ENCODE measurements at regions not wholly inside any gene's neighbourhood (a gene's known extent, or its start where the extent isn't known, plus 50 kb on each side); places are given as distances from the start of the nearest gene placed in this dataset.

- H2BK5ac ChIP-seq (ENCODE audit: low read depth, low read length, poor library complexity): no peak overlapping the region
- no peak overlapping the region for H2AK5ac ChIP-seq (ENCODE audit: low read length)
- no CpG with 5 or more reads among the region's 14 CpGs for WGBS (ENCODE audit: extremely low coverage, insufficient coverage, insufficient read length)
These were observed 185.2 kb upstream of the TBX3 start for GRCh38 chr12:114868995-114869834.

DNA sequence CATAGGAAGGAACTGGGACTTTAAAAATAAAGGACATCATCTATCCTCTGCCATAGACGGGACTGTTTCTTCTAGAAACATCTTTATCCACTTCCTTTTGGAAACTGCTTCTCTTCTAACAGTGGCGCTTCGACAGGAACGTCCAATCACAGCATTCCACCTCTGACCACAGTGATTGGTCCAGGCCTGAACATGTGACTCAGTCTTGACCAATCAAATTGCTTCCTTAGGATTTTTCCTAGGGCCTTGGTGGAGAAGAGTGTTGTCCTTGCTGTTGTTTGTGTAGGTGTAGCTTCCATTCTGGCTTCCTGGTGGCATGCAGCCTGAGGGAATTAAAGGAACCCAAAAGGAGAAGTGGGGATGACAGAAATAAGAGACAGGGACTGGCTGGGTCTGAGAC, 182.4 kb upstream of the TBX3 start:
- H3K79me2 ChIP-seq (ENCODE audit: control insufficient read depth, insufficient read depth, low read length, poor library complexity): no peaks in the 10 kb centered on the region

More at GRCh38 chr12:114868995-114869834, 185.2 kb upstream of the TBX3 start:
- Histone ChIP-seq H2BK12ac (ENCODE audit: low read length) (peak overlapping the region; percentile 51), H3K27ac (ENCODE audit: low read depth, low read length) (no peak overlapping the region), H3K27me3 (ENCODE audit: insufficient read depth, low read length) (no peaks in the 10 kb centered on the region), H2BK120ac (ENCODE audit: insufficient read depth, low read length, poor library complexity) (peak overlapping the region; percentile 41), H3K4me1 (ENCODE audit: control insufficient read depth in 1 of 2, insufficient read depth in 2 of 2, low read length in 2 of 2) (peaks cover 4 to 6% of the 10 kb centered on the region in 2 experiments), H3K23ac (ENCODE audit: low read length) (no peak overlapping the region), H3K9me3 (ENCODE audit: insufficient read depth, low read depth, low read length) (no peaks in the 10 kb centered on the region), H4K8ac (ENCODE audit: low read depth, low read length) (peak overlapping the region; percentile 8), H3K9ac (ENCODE audit: low read length) (no peak overlapping the region), H3K4me3 (ENCODE audit: low read depth, low read length) (no peak overlapping the region), H3K79me1 (ENCODE audit: low read length) (peaks cover 3% of the 10 kb centered on the region), H3K14ac (ENCODE audit: low read length) (no peak overlapping the region), H4K91ac (ENCODE audit: low read depth, low read length) (peak overlapping the region; percentile 7), H2AFZ (ENCODE audit: insufficient read depth, low read length, poor library complexity) (no peak overlapping the region), H4K12ac (ENCODE audit: low read depth, low read length) (no peak overlapping the region), H3K4ac (ENCODE audit: low read depth, low read length) (no peak overlapping the region), H3K36me3 (ENCODE audit: control insufficient read depth in 1 of 2, insufficient read depth in 2 of 2, low read length in 2 of 2) (no peaks in the 10 kb centered on the region), H3K79me2 (ENCODE audit: control insufficient read depth, insufficient read depth, low read length, poor library complexity) (no peaks in the 10 kb centered on the region), H3K18ac (ENCODE audit: low read length) (no peak overlapping the region), H3K4me2 (ENCODE audit: low read length) (no peak overlapping the region)
- no peak for DNase-seq

GRCh38 chr12:114864837-114865551, 181.0 kb upstream of the TBX3 start:
- H3K9ac ChIP-seq (ENCODE audit: low read length): no peak overlapping the region
- H3K18ac ChIP-seq (ENCODE audit: low read length): no peak overlapping the region
- peaks cover 4 to 6% of the 10 kb centered on the region in 2 experiments for H3K4me1 ChIP-seq (ENCODE audit: control insufficient read depth in 1 of 2, insufficient read depth in 2 of 2, low read length in 2 of 2)
- no peak overlapping the region for H2AFZ ChIP-seq (ENCODE audit: insufficient read depth, low read length, poor library complexity)
- no peak overlapping the region for H3K4me2 ChIP-seq (ENCODE audit: low read length)
- H3K23ac ChIP-seq (ENCODE audit: low read length): no peak overlapping the region
- H3K27me3 ChIP-seq (ENCODE audit: insufficient read depth, low read length): no peaks in the 10 kb centered on the region
- H2BK5ac ChIP-seq (ENCODE audit: low read depth, low read length, poor library complexity): no peak overlapping the region
- H3K4me3 ChIP-seq (ENCODE audit: low read depth, low read length): no peak overlapping the region
- H2BK12ac ChIP-seq (ENCODE audit: low read length): no peak overlapping the region
- H4K8ac ChIP-seq (ENCODE audit: low read depth, low read length): no peak overlapping the region
- WGBS (ENCODE audit: extremely low coverage, insufficient coverage, insufficient read length): no CpG with 5 or more reads among the region's 12 CpGs
- peaks cover 3% of the 10 kb centered on the region for H3K79me1 ChIP-seq (ENCODE audit: low read length)
- no peaks in the 10 kb centered on the region for H3K36me3 ChIP-seq (ENCODE audit: control insufficient read depth in 1 of 2, insufficient read depth in 2 of 2, low read length in 2 of 2)
- H3K9me3 ChIP-seq (ENCODE audit: insufficient read depth, low read depth, low read length): no peaks in the 10 kb centered on the region
- H4K12ac ChIP-seq (ENCODE audit: low read depth, low read length): no peak overlapping the region
- no peak overlapping the region for H3K4ac ChIP-seq (ENCODE audit: low read depth, low read length)
- no peak for DNase-seq
- H4K91ac ChIP-seq (ENCODE audit: low read depth, low read length): no peak overlapping the region
- no peak overlapping the region for H2AK5ac ChIP-seq (ENCODE audit: low read length)
- H3K79me2 ChIP-seq (ENCODE audit: control insufficient read depth, insufficient read depth, low read length, poor library complexity): no peaks in the 10 kb centered on the region
- no peak overlapping the region for H3K14ac ChIP-seq (ENCODE audit: low read length)
- no peak overlapping the region for H3K27ac ChIP-seq (ENCODE audit: low read depth, low read length)
- no peak overlapping the region for H2BK120ac ChIP-seq (ENCODE audit: insufficient read depth, low read length, poor library complexity)

More for the DNA sequence above, 182.4 kb upstream of the TBX3 start:
- no peak overlapping the region for H3K14ac ChIP-seq (ENCODE audit: low read length)
- H3K9ac ChIP-seq (ENCODE audit: low read length): no peak overlapping the region
- H3K27me3 ChIP-seq (ENCODE audit: insufficient read depth, low read length): no peaks in the 10 kb centered on the region
- H3K18ac ChIP-seq (ENCODE audit: low read length): no peak overlapping the region
- H3K23ac ChIP-seq (ENCODE audit: low read length): no peak overlapping the region
- no peak overlapping the region for H2AK5ac ChIP-seq (ENCODE audit: low read length)
- peaks cover 4 to 6% of the 10 kb centered on the region in 2 experiments for H3K4me1 ChIP-seq (ENCODE audit: control insufficient read depth in 1 of 2, insufficient read depth in 2 of 2, low read length in 2 of 2)
- H4K12ac ChIP-seq (ENCODE audit: low read depth, low read length): no peak overlapping the region
- DNase-seq: no peak
- H2BK120ac ChIP-seq (ENCODE audit: insufficient read depth, low read length, poor library complexity): no peak overlapping the region
- H3K79me1 ChIP-seq (ENCODE audit: low read length): peaks cover 3% of the 10 kb centered on the region
- no peaks in the 10 kb centered on the region for H3K9me3 ChIP-seq (ENCODE audit: insufficient read depth, low read depth, low read length)
- H3K4ac ChIP-seq (ENCODE audit: low read depth, low read length): no peak overlapping the region
- H4K8ac ChIP-seq (ENCODE audit: low read depth, low read length): no peak overlapping the region
- no peak overlapping the region for H3K4me3 ChIP-seq (ENCODE audit: low read depth, low read length)
- no peak overlapping the region for H3K4me2 ChIP-seq (ENCODE audit: low read length)
- no peak overlapping the region for H4K91ac ChIP-seq (ENCODE audit: low read depth, low read length)
- no peak overlapping the region for H2AFZ ChIP-seq (ENCODE audit: insufficient read depth, low read length, poor library complexity)
- H2BK12ac ChIP-seq (ENCODE audit: low read length): no peak overlapping the region
- no CpG with 5 or more reads among the region's 4 CpGs for WGBS (ENCODE audit: extremely low coverage, insufficient coverage, insufficient read length)
- H3K27ac ChIP-seq (ENCODE audit: low read depth, low read length): no peak overlapping the region
- no peak overlapping the region for H2BK5ac ChIP-seq (ENCODE audit: low read depth, low read length, poor library complexity)
- H3K36me3 ChIP-seq (ENCODE audit: control insufficient read depth in 1 of 2, insufficient read depth in 2 of 2, low read length in 2 of 2): no peaks in the 10 kb centered on the region

DNA sequence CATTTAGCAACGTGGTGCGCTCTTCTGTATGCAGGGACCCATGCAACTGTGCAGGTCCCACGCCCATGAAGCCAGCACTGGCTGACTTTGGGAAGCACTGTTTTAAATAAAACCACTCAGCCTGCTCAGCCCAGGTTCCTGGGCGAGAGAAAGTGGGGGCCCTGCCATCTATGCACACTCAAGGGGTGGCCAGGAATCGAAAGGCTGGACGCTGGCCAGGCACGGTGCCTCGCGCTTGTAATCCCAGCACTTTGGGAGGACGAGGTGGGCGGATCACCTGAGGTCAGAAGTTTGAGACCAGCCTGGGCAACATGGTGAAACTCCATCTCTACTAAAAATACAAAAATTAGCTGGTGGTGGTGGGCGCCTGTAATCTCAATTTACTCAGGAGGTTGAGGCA, 179.9 kb upstream of the TBX3 start:
- no peak overlapping the region for H4K8ac ChIP-seq (ENCODE audit: low read depth, low read length)
- no peaks in the 10 kb centered on the region for H3K79me2 ChIP-seq (ENCODE audit: control insufficient read depth, insufficient read depth, low read length, poor library complexity)
- no peak overlapping the region for H3K4ac ChIP-seq (ENCODE audit: low read depth, low read length)
- H2AFZ ChIP-seq (ENCODE audit: insufficient read depth, low read length, poor library complexity): no peak overlapping the region
- H4K91ac ChIP-seq (ENCODE audit: low read depth, low read length): no peak overlapping the region
- WGBS (ENCODE audit: extremely low coverage, insufficient coverage, insufficient read length): no CpG with 5 or more reads among the region's 12 CpGs
- no peak overlapping the region for H2BK5ac ChIP-seq (ENCODE audit: low read depth, low read length, poor library complexity)
- no peak overlapping the region for H2BK12ac ChIP-seq (ENCODE audit: low read length)
- H3K4me3 ChIP-seq (ENCODE audit: low read depth, low read length): no peak overlapping the region
- H3K18ac ChIP-seq (ENCODE audit: low read length): no peak overlapping the region
- no peak overlapping the region for H3K27ac ChIP-seq (ENCODE audit: low read depth, low read length)
- H2BK120ac ChIP-seq (ENCODE audit: insufficient read depth, low read length, poor library complexity): no peak overlapping the region
- H3K27me3 ChIP-seq (ENCODE audit: insufficient read depth, low read length): no peaks in the 10 kb centered on the region
- no peak overlapping the region for H3K4me2 ChIP-seq (ENCODE audit: low read length)
- H3K4me1 ChIP-seq (ENCODE audit: control insufficient read depth in 1 of 2, insufficient read depth in 2 of 2, low read length in 2 of 2): no peaks in the 10 kb centered on the region
- no peak overlapping the region for H3K23ac ChIP-seq (ENCODE audit: low read length)
- H3K9me3 ChIP-seq (ENCODE audit: insufficient read depth, low read depth, low read length): no peaks in the 10 kb centered on the region
- no peaks in the 10 kb centered on the region for H3K79me1 ChIP-seq (ENCODE audit: low read length)
- H3K36me3 ChIP-seq (ENCODE audit: control insufficient read depth in 1 of 2, insufficient read depth in 2 of 2, low read length in 2 of 2): no peaks in the 10 kb centered on the region
- H2AK5ac ChIP-seq (ENCODE audit: low read length): peak overlapping the region; percentile 35
- H4K12ac ChIP-seq (ENCODE audit: low read depth, low read length): no peak overlapping the region
- DNase-seq: no peak
- no peak overlapping the region for H3K9ac ChIP-seq (ENCODE audit: low read length)
- H3K14ac ChIP-seq (ENCODE audit: low read length): no peak overlapping the region

Measured in trophoblast cell (in vitro differentiated cells and primary cell).